Mucosa of rectum (tissue), 2 donors: ENCODE measurements at regions not wholly inside any gene's neighbourhood (a gene's known extent, or its start where the extent isn't known, plus 50 kb on each side); places are given as distances from the start of the nearest gene placed in this dataset.

Source experiments
- H3K27ac ChIP-seq, 2 donors: one replicate each; pipeline ENCODE4 v1.7.0; 2013; ENCODE audit warnings: inconsistent platforms in 2 of 2, low read depth in 2 of 2, low read length in 2 of 2
- H3K27me3 ChIP-seq, 2 donors: one replicate each; pipeline ENCODE4 v1.7.0; 2013; ENCODE audit warnings: low read length in 2 of 2; ENCODE audit not compliant: control insufficient read depth in 2 of 2, insufficient read depth in 2 of 2
- H3K36me3 ChIP-seq, 2 donors: one replicate each; pipeline ENCODE4 v1.7.0; 2013; ENCODE audit warnings: low read length in 2 of 2; ENCODE audit not compliant: control insufficient read depth in 2 of 2, insufficient read depth in 2 of 2
- H3K4me1 ChIP-seq, 2 donors: one replicate each; pipeline ENCODE4 v1.7.0; 2013; ENCODE audit warnings: low read length in 2 of 2, mild to moderate bottlenecking in 1 of 2; ENCODE audit not compliant: control insufficient read depth in 2 of 2, insufficient read depth in 2 of 2
- H3K4me3 ChIP-seq, 2 donors: one replicate each; pipeline ENCODE4 v1.7.0; 2013; ENCODE audit warnings: low read length in 2 of 2
- H3K9ac ChIP-seq, 2 donors: one replicate each; pipeline ENCODE4 v1.7.0; 2013; ENCODE audit warnings: low read length in 2 of 2, low read depth in 1 of 2, mild to moderate bottlenecking in 1 of 2
- H3K9me3 ChIP-seq, 2 donors: one replicate each; pipeline ENCODE4 v1.7.0; 2013; ENCODE audit warnings: low read length in 2 of 2; ENCODE audit not compliant: control insufficient read depth in 2 of 2
- donor health status: healthy.
- donor health status: Normal muscosa, but diverticular disease.

- H3K27ac ChIP-seq = no peak overlapping the region
- H3K4me3 ChIP-seq = no peak overlapping the region
- no peaks in the 10 kb centered on the region for H3K27me3 ChIP-seq
- H3K9me3 ChIP-seq = no peaks in the 10 kb centered on the region
- no peak overlapping the region for H3K9ac ChIP-seq
- no peaks in the 10 kb centered on the region for H3K4me1 ChIP-seq
- no peaks in the 10 kb centered on the region for H3K36me3 ChIP-seq
These were observed 423.4 kb upstream of the FLRT2 start for GRCh38 chr14:85106506-85106905.

DNA sequence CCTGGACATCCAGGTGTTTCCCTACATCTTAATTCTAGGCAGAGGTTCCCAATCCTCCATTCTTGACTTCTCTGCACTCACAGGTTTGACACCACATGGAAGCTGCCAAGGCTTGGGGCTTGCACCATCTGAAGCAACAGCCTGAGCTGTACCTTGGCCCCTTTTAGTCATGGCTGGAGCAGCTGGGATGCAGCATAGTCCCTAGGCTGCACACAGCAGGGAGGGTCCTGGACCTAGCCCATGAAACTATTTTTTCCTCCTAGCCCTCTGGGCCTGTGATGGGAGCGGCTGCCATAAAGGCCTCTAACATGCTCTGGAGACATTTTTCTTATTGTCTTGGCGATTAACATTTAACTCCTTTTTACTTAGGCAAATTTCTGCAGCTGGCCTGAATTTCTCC is 417.2 kb upstream of the FLRT2 start:
- Histone ChIP-seq H3K4me1 (no peaks in the 10 kb centered on the region), H3K9me3 (no peaks in the 10 kb centered on the region), H3K27ac (no peak overlapping the region), H3K4me3 (no peak overlapping the region), H3K27me3 (no peaks in the 10 kb centered on the region), H3K9ac (no peak overlapping the region), H3K36me3 (no peaks in the 10 kb centered on the region)

GRCh38 chr14:85115921-85116320 is 414.0 kb upstream of the FLRT2 start:
- H3K36me3 ChIP-seq = no peaks in the 10 kb centered on the region
- H3K4me3 ChIP-seq = no peak overlapping the region
- H3K9ac ChIP-seq = no peak overlapping the region
- no peaks in the 10 kb centered on the region for H3K27me3 ChIP-seq
- no peak overlapping the region for H3K27ac ChIP-seq
- H3K4me1 ChIP-seq = no peaks in the 10 kb centered on the region
- no peaks in the 10 kb centered on the region for H3K9me3 ChIP-seq

DNA sequence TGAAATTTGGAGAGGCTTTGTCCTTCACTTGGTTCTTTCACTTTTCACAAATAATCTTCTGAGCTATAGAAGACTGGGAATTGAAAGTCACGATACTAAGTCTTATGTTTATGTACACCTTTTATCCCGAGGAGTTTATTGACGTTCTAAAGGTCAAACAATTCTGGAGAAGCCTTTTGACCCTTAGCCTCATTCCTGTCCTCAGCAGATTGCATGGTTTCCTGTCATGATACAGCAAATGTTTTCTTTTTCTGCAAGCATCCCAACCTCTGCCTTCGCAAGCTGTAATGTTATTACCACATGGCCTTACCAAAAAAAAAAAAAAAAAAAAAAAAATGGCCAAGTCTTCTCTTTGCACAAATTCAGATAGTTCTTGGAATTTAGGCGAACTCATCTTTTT is 411.7 kb upstream of the FLRT2 start:
- Histone ChIP-seq H3K27ac (no peak overlapping the region), H3K4me3 (no peak overlapping the region), H3K9ac (no peak overlapping the region), H3K9me3 (no peaks in the 10 kb centered on the region), H3K4me1 (no peaks in the 10 kb centered on the region), H3K36me3 (no peaks in the 10 kb centered on the region), H3K27me3 (no peaks in the 10 kb centered on the region)

- no peak overlapping the region for H3K4me3 ChIP-seq
- no peaks in the 10 kb centered on the region for H3K36me3 ChIP-seq
- H3K27me3 ChIP-seq = no peaks in the 10 kb centered on the region
- no peaks in the 10 kb centered on the region for H3K4me1 ChIP-seq
- no peak overlapping the region for H3K9ac ChIP-seq
- peaks cover 0 to 6% of the 10 kb centered on the region in 2 donors for H3K9me3 ChIP-seq
- no peak overlapping the region for H3K27ac ChIP-seq
These were observed 407.3 kb upstream of the FLRT2 start for GRCh38 chr14:85122690-85123089.

- Histone ChIP-seq H3K4me1 (no peaks in the 10 kb centered on the region), H3K9me3 (peaks cover 0 to 7% of the 10 kb centered on the region in 2 donors), H3K9ac (no peak overlapping the region), H3K36me3 (no peaks in the 10 kb centered on the region), H3K27ac (no peak overlapping the region), H3K4me3 (no peak overlapping the region), H3K27me3 (no peaks in the 10 kb centered on the region)
These were observed 406.2 kb upstream of the FLRT2 start for GRCh38 chr14:85123755-85124154.

- Histone ChIP-seq H3K27ac (no peak overlapping the region), H3K36me3 (no peaks in the 10 kb centered on the region), H3K9ac (no peak overlapping the region), H3K9me3 (peaks cover 0 to 9% of the 10 kb centered on the region in 2 donors), H3K27me3 (no peaks in the 10 kb centered on the region), H3K4me3 (no peak overlapping the region), H3K4me1 (no peaks in the 10 kb centered on the region)
These were observed 405.2 kb upstream of the FLRT2 start for GRCh38 chr14:85124631-85125290.

DNA sequence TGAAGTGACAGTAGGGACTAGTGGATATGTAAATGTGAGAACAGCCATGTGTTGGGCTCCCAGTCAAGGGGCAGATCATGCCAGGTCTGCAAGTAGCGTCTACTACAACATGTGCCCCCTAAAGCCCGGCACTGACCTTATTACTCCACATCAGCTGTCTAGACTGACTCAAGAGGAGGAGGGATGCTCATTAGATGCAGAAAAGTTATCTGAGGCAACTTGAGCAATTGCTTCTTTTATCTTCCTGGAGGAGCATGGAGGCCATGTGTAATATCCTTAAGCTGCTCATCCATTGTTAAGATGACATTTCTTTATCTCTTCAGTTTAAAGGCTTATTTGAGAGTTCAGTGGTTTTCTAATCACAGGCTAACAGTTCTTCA is 404.7 kb upstream of the FLRT2 start:
- no peak overlapping the region for H3K4me3 ChIP-seq
- H3K27me3 ChIP-seq = no peaks in the 10 kb centered on the region
- peaks cover 0 to 9% of the 10 kb centered on the region in 2 donors for H3K9me3 ChIP-seq
- H3K27ac ChIP-seq = no peak overlapping the region
- no peaks in the 10 kb centered on the region for H3K36me3 ChIP-seq
- no peaks in the 10 kb centered on the region for H3K4me1 ChIP-seq
- no peak overlapping the region for H3K9ac ChIP-seq

- no peaks in the 10 kb centered on the region for H3K27me3 ChIP-seq
- H3K9ac ChIP-seq = no peak overlapping the region
- H3K9me3 ChIP-seq = peaks cover 0 to 9% of the 10 kb centered on the region in 2 donors
- no peaks in the 10 kb centered on the region for H3K4me1 ChIP-seq
- no peak overlapping the region for H3K4me3 ChIP-seq
- no peak overlapping the region for H3K27ac ChIP-seq
- no peaks in the 10 kb centered on the region for H3K36me3 ChIP-seq
These were observed 400.0 kb upstream of the FLRT2 start for GRCh38 chr14:85129921-85130320.

DNA sequence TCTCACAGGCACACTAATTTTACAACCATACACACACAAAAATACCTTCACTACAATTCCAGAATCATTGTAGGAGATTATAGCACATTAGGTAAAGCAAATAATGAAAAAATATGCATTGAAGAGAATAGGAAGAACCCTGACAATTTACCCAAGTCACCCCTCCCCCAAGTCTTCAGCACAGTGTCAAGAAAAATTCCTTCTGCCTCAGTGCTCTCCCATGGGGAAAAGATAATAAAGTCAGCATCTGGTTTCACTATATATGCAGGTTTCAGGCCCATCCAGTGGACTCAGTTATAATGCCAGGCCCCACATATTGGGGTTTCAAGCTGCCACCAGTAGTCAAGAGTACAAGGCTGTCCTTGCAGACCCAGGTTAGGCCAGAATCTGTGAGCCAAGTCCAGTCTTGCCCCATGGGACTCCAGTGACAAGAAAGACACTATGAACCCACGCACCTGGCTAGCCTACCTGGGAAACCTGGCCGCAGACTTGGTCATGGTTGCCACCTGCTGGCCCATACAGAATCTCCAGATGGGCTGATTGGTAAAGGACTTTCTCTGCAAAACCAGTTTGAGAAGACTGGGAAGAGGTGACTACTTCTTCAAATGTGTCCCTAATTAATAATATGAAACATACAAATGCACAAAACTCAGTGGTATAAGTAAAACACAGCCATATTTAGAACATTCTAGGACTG is 398.6 kb upstream of the FLRT2 start:
- H3K27me3 ChIP-seq = no peaks in the 10 kb centered on the region
- peaks cover 0 to 9% of the 10 kb centered on the region in 2 donors for H3K9me3 ChIP-seq
- no peak overlapping the region for H3K27ac ChIP-seq
- no peak overlapping the region for H3K4me3 ChIP-seq
- no peak overlapping the region for H3K9ac ChIP-seq
- H3K36me3 ChIP-seq = no peaks in the 10 kb centered on the region
- no peaks in the 10 kb centered on the region for H3K4me1 ChIP-seq
